ENCODE measurements at regions not wholly inside any gene's neighbourhood (a gene's known extent, or its start where the extent isn't known, plus 50 kb on each side); places are given as distances from the start of the nearest gene placed in this dataset.

DNA sequence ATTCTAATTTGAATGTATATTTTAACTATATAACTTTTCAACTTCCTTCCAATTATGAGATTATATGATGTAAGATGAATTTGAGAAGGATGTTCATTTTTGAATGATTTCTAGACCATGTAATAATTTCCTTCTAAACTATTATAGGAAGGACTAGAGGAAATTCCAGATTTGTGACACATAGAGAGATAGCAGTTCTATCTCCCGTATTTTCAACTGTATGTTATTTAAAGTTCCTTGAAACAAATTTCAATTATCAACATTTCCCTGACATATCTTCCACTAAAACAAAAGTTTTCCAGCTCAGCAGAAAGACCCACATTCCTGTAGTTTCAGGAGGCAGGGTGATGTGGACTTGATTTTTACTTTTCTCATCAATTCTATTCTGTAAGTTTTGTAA lies 396.7 kb upstream of the C1orf87 start:
- DNase-seq (ENCODE audit: low spot score): no peak
- Histone ChIP-seq H3K27ac (replicated peaks; ENCODE audit: low read length) (no peak overlapping the region), H3K27me3 (ENCODE audit: control insufficient read depth in 3 of 3, insufficient read depth in 3 of 3, low read depth in 1 of 3, low read length in 3 of 3) (no peaks in the 10 kb centered on the region), H4K91ac (ENCODE audit: low read depth, low read length, poor library complexity) (no peak overlapping the region), H3K36me3 (replicated peaks in 1 of 2; ENCODE audit: control insufficient read depth in 2 of 2, insufficient read depth in 2 of 2, low read length in 2 of 2) (no peaks in the 10 kb centered on the region), H4K8ac (ENCODE audit: low read depth, low read length) (no peak overlapping the region), H3K18ac (ENCODE audit: low read length) (no peak overlapping the region), H3K4ac (ENCODE audit: low read length) (no peak overlapping the region), H2BK120ac (ENCODE audit: low read depth, low read length) (no peak overlapping the region), H3K4me2 (ENCODE audit: insufficient read depth, low read length, poor library complexity, severe bottlenecking) (no peak overlapping the region), H2AFZ (ENCODE audit: low read length) (no peak overlapping the region), H3K4me3 (ENCODE audit: low read length in 2 of 2) (no peak overlapping the region), H3K4me1 (ENCODE audit: control insufficient read depth in 2 of 2, insufficient read depth in 1 of 2, low read depth in 1 of 2, low read length in 2 of 2) (no peaks in the 10 kb centered on the region), H3K79me1 (ENCODE audit: low read depth, low read length) (no peaks in the 10 kb centered on the region), H2BK12ac (ENCODE audit: low read length) (no peak overlapping the region), H2BK15ac (ENCODE audit: low read length) (no peak overlapping the region), H2AK5ac (ENCODE audit: low read depth, low read length) (no peak overlapping the region), H3K9ac (ENCODE audit: low read depth, low read length, poor library complexity) (no peak overlapping the region), H3K9me3 (replicated peaks in 1 of 2; ENCODE audit: control insufficient read depth in 2 of 2, insufficient read depth in 1 of 2, low read depth in 1 of 2, low read length in 2 of 2) (no peaks in the 10 kb centered on the region), H2BK5ac (ENCODE audit: low read length) (no peak overlapping the region), H3K14ac (ENCODE audit: low read length) (no peak overlapping the region), H3K23ac (ENCODE audit: low read depth, low read length, poor library complexity) (no peak overlapping the region)
- no CpG with 5 or more reads among the region's 1 CpG for WGBS, 2 donors (ENCODE audit: extremely low coverage in 2 of 2, insufficient read length in 2 of 2, insufficient replicate concordance in 1 of 2)

DNA sequence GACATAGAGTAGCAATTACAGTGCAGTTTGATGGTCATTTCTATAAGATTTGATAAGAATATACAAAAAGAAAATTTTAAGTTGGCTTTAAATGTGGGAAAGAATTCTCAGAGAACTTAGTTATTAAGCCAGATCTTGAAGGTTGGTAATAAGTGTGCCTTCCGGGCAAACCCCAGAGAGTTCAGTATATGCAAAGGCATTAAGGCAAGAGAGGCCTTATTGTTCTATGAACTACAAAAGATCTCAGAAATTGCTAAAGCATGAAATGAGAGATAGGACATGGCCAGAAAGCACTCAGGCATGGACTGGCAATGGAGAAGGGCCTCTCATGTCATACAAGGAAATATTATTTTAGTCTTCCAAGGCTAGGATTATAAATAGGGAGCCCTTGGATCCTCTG lies 390.2 kb upstream of the C1orf87 start:
- no peak overlapping the region for H3K23ac ChIP-seq (ENCODE audit: low read depth, low read length, poor library complexity)
- no peak overlapping the region for H2AFZ ChIP-seq (ENCODE audit: low read length)
- H2BK120ac ChIP-seq (ENCODE audit: low read depth, low read length): no peak overlapping the region
- no peak overlapping the region for H4K91ac ChIP-seq (ENCODE audit: low read depth, low read length, poor library complexity)
- no peaks in the 10 kb centered on the region for H3K79me1 ChIP-seq (ENCODE audit: low read depth, low read length)
- no peak overlapping the region for H2AK5ac ChIP-seq (ENCODE audit: low read depth, low read length)
- no peak overlapping the region for H2BK5ac ChIP-seq (ENCODE audit: low read length)
- H3K9ac ChIP-seq (ENCODE audit: low read depth, low read length, poor library complexity): no peak overlapping the region
- H3K27me3 ChIP-seq (ENCODE audit: control insufficient read depth in 3 of 3, insufficient read depth in 3 of 3, low read depth in 1 of 3, low read length in 3 of 3): no peaks in the 10 kb centered on the region
- no peaks in the 10 kb centered on the region for H3K9me3 ChIP-seq (replicated peaks in 1 of 2; ENCODE audit: control insufficient read depth in 2 of 2, insufficient read depth in 1 of 2, low read depth in 1 of 2, low read length in 2 of 2)
- H3K18ac ChIP-seq (ENCODE audit: low read length): no peak overlapping the region
- H3K36me3 ChIP-seq (replicated peaks in 1 of 2; ENCODE audit: control insufficient read depth in 2 of 2, insufficient read depth in 2 of 2, low read length in 2 of 2): no peaks in the 10 kb centered on the region
- no peak overlapping the region for H2BK15ac ChIP-seq (ENCODE audit: low read length)
- no peak overlapping the region for H2BK12ac ChIP-seq (ENCODE audit: low read length)
- no peaks in the 10 kb centered on the region for H3K4me1 ChIP-seq (ENCODE audit: control insufficient read depth in 2 of 2, insufficient read depth in 1 of 2, low read depth in 1 of 2, low read length in 2 of 2)
- no peak overlapping the region for H3K4me2 ChIP-seq (ENCODE audit: insufficient read depth, low read length, poor library complexity, severe bottlenecking)
- no peak for DNase-seq (ENCODE audit: low spot score)
- no peak overlapping the region for H3K4ac ChIP-seq (ENCODE audit: low read length)
- H3K4me3 ChIP-seq (ENCODE audit: low read length in 2 of 2): no peak overlapping the region
- no peak overlapping the region for H4K8ac ChIP-seq (ENCODE audit: low read depth, low read length)
- no peak overlapping the region for H3K27ac ChIP-seq (replicated peaks; ENCODE audit: low read length)
- H3K14ac ChIP-seq (ENCODE audit: low read length): no peak overlapping the region
- no CpG with 5 or more reads among the region's 1 CpG for WGBS, 2 donors (ENCODE audit: extremely low coverage in 2 of 2, insufficient read length in 2 of 2, insufficient replicate concordance in 1 of 2)

DNA sequence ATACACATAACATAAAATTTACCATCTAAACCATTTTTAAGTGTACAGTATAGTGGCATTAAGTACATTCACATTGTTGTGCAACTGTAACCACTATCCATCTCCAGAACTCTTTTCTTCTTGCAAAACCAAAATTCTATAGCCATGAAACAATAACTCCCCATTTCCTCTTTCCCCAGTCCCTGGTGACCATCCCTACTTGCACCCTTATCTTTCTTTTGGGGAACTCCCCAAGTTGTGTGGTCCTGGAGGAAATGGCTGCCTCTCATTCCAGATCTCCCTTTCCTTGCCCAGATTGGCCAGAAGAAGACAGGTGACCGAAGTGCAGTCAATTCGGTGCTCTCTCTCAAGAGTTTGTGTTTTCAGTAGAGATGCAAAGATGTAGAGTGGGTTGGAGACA lies 389.6 kb upstream of the C1orf87 start:
- no CpG with 5 or more reads among the region's 2 CpGs for WGBS, 2 donors (ENCODE audit: extremely low coverage in 2 of 2, insufficient read length in 2 of 2, insufficient replicate concordance in 1 of 2)

DNA sequence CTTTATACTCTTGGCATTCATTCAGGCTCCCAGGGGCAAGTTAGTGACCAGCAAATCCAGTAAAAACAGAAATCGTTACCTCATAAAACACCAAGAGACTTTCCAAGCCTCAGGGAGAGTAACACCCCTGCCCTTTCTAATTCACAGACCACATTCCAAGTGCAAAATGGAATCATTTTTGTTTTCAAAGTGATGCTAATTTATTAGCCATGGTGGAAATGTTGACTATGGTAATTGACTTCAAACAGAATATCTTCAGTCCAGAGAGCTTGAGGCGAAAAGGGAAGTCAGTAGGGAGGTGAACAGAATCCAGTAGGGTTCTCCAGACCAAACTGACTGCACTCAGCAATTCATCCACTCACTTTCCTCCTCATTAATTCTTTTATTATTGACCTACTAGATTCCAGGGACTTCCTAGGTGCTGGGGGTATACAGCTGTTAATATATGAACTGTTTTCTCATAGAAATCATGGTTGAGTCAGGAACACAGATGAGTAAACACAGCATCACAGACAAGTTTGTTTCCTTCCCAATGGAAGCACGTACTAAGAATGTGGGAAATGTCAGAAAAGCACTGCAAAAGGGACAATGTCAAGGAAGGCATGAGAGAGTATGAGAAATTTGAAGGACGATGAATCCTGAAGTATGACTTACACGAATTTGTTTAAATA lies 388.5 kb upstream of the C1orf87 start:
- no peaks in the 10 kb centered on the region for H3K36me3 ChIP-seq (replicated peaks in 1 of 2; ENCODE audit: control insufficient read depth in 2 of 2, insufficient read depth in 2 of 2, low read length in 2 of 2)
- H3K18ac ChIP-seq (ENCODE audit: low read length): no peak overlapping the region
- no peak overlapping the region for H4K8ac ChIP-seq (ENCODE audit: low read depth, low read length)
- H3K79me1 ChIP-seq (ENCODE audit: low read depth, low read length): no peaks in the 10 kb centered on the region
- no peak overlapping the region for H2AK5ac ChIP-seq (ENCODE audit: low read depth, low read length)
- H2BK5ac ChIP-seq (ENCODE audit: low read length): no peak overlapping the region
- H3K9me3 ChIP-seq (replicated peaks in 1 of 2; ENCODE audit: control insufficient read depth in 2 of 2, insufficient read depth in 1 of 2, low read depth in 1 of 2, low read length in 2 of 2): no peaks in the 10 kb centered on the region
- no peak overlapping the region for H4K91ac ChIP-seq (ENCODE audit: low read depth, low read length, poor library complexity)
- no peak overlapping the region for H2BK120ac ChIP-seq (ENCODE audit: low read depth, low read length)
- H2BK15ac ChIP-seq (ENCODE audit: low read length): no peak overlapping the region
- no peak overlapping the region for H3K9ac ChIP-seq (ENCODE audit: low read depth, low read length, poor library complexity)
- H3K4ac ChIP-seq (ENCODE audit: low read length): no peak overlapping the region
- no peak for DNase-seq (ENCODE audit: low spot score)
- no peaks in the 10 kb centered on the region for H3K4me1 ChIP-seq (ENCODE audit: control insufficient read depth in 2 of 2, insufficient read depth in 1 of 2, low read depth in 1 of 2, low read length in 2 of 2)
- no peaks in the 10 kb centered on the region for H3K27me3 ChIP-seq (ENCODE audit: control insufficient read depth in 3 of 3, insufficient read depth in 3 of 3, low read depth in 1 of 3, low read length in 3 of 3)
- no peak overlapping the region for H2BK12ac ChIP-seq (ENCODE audit: low read length)
- no peak overlapping the region for H3K4me3 ChIP-seq (ENCODE audit: low read length in 2 of 2)
- no peak overlapping the region for H3K14ac ChIP-seq (ENCODE audit: low read length)
- H2AFZ ChIP-seq (ENCODE audit: low read length): no peak overlapping the region
- no CpG with 5 or more reads among the region's 5 CpGs for WGBS, 2 donors (ENCODE audit: extremely low coverage in 2 of 2, insufficient read length in 2 of 2, insufficient replicate concordance in 1 of 2)
- no peak overlapping the region for H3K4me2 ChIP-seq (ENCODE audit: insufficient read depth, low read length, poor library complexity, severe bottlenecking)
- no peak overlapping the region for H3K23ac ChIP-seq (ENCODE audit: low read depth, low read length, poor library complexity)
- H3K27ac ChIP-seq (replicated peaks; ENCODE audit: low read length): no peak overlapping the region

More for the DNA sequence above, 389.6 kb upstream of the C1orf87 start:
- Histone ChIP-seq H3K9me3 (replicated peaks in 1 of 2; ENCODE audit: control insufficient read depth in 2 of 2, insufficient read depth in 1 of 2, low read depth in 1 of 2, low read length in 2 of 2) (no peaks in the 10 kb centered on the region), H2AK5ac (ENCODE audit: low read depth, low read length) (no peak overlapping the region), H2AFZ (ENCODE audit: low read length) (no peak overlapping the region), H3K4me3 (ENCODE audit: low read length in 2 of 2) (no peak overlapping the region), H3K14ac (ENCODE audit: low read length) (no peak overlapping the region), H2BK5ac (ENCODE audit: low read length) (no peak overlapping the region), H3K18ac (ENCODE audit: low read length) (no peak overlapping the region), H2BK120ac (ENCODE audit: low read depth, low read length) (no peak overlapping the region), H4K91ac (ENCODE audit: low read depth, low read length, poor library complexity) (no peak overlapping the region), H4K8ac (ENCODE audit: low read depth, low read length) (no peak overlapping the region), H3K27me3 (ENCODE audit: control insufficient read depth in 3 of 3, insufficient read depth in 3 of 3, low read depth in 1 of 3, low read length in 3 of 3) (no peaks in the 10 kb centered on the region), H2BK12ac (ENCODE audit: low read length) (no peak overlapping the region), H2BK15ac (ENCODE audit: low read length) (no peak overlapping the region), H3K79me1 (ENCODE audit: low read depth, low read length) (no peaks in the 10 kb centered on the region), H3K23ac (ENCODE audit: low read depth, low read length, poor library complexity) (no peak overlapping the region), H3K4ac (ENCODE audit: low read length) (no peak overlapping the region), H3K4me1 (ENCODE audit: control insufficient read depth in 2 of 2, insufficient read depth in 1 of 2, low read depth in 1 of 2, low read length in 2 of 2) (no peaks in the 10 kb centered on the region), H3K36me3 (replicated peaks in 1 of 2; ENCODE audit: control insufficient read depth in 2 of 2, insufficient read depth in 2 of 2, low read length in 2 of 2) (no peaks in the 10 kb centered on the region), H3K4me2 (ENCODE audit: insufficient read depth, low read length, poor library complexity, severe bottlenecking) (no peak overlapping the region), H3K27ac (replicated peaks; ENCODE audit: low read length) (no peak overlapping the region), H3K9ac (ENCODE audit: low read depth, low read length, poor library complexity) (no peak overlapping the region)
- no peak for DNase-seq (ENCODE audit: low spot score)
